ENCODE measurements at regions not wholly inside any gene's neighbourhood (a gene's known extent, or its start where the extent isn't known, plus 50 kb on each side); places are given as distances from the start of the nearest gene placed in this dataset.

DNA sequence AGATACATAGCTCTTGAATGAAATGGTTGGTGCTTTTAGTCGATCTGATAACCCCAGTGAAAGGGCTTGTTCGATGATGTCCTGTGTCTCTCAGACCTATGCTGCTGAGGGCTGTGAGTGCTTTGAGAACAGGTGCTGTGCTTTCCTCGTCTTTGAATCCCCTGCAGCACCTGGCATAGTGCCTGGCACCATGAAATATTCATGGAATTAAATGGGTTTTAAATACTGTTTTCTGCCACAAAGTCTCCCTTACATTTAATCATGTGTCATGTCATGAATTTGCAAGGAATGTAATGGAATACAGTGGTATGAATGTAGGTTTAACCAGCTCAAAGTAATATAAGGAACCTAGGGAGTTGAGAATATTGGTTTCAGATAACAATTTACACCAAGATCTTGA is 220.5 kb upstream of the PRICKLE1 start:
- Histone ChIP-seq H3K9me3 (ENCODE audit: severe bottlenecking) (no peaks in the 10 kb centered on the region), H3K36me3 (ENCODE audit: low read depth) (no peaks in the 10 kb centered on the region), H3K27ac (ENCODE audit: poor library complexity, severe bottlenecking) (no peak overlapping the region), H3K27me3 (ENCODE audit: insufficient read depth, poor library complexity, severe bottlenecking) (no peaks in the 10 kb centered on the region), H3K4me3 (ENCODE audit: severe bottlenecking) (no peak overlapping the region), H3K4me1 (ENCODE audit: insufficient read depth, poor library complexity, severe bottlenecking) (no peaks in the 10 kb centered on the region)
- ATAC-seq (ENCODE audit: low read depth): no peak
- DNase-seq (ENCODE audit: low spot score): no peak
- TF ChIP-seq, protein P1, sequence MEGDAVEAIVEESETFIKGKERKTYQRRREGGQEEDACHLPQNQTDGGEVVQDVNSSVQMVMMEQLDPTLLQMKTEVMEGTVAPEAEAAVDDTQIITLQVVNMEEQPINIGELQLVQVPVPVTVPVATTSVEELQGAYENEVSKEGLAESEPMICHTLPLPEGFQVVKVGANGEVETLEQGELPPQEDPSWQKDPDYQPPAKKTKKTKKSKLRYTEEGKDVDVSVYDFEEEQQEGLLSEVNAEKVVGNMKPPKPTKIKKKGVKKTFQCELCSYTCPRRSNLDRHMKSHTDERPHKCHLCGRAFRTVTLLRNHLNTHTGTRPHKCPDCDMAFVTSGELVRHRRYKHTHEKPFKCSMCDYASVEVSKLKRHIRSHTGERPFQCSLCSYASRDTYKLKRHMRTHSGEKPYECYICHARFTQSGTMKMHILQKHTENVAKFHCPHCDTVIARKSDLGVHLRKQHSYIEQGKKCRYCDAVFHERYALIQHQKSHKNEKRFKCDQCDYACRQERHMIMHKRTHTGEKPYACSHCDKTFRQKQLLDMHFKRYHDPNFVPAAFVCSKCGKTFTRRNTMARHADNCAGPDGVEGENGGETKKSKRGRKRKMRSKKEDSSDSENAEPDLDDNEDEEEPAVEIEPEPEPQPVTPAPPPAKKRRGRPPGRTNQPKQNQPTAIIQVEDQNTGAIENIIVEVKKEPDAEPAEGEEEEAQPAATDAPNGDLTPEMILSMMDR (IDR thresholded peaks at IDR 0.05; ENCODE audit: poor library complexity, severe bottlenecking): no peak

DNA sequence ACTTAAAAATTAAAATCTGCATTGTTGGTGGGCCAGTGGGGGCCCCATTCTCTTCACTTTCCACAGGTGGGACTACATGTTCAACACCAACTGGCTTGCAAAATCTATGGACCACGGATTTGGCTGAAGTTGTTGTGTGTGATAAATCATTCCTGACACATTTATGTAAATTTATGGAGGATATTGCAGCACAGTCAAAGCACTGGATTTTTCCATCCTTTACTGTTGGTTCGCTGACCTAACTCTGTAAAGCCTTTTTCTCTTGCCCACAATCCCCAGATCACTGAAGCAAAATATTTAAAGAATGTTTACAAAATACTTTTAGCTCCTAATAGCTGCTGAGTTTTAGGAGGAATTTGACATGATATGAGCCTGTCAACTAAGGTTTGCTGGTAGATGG is 219.7 kb upstream of the PRICKLE1 start:
- ATAC-seq (ENCODE audit: low read depth): no peak
- H3K27me3 ChIP-seq (ENCODE audit: insufficient read depth, poor library complexity, severe bottlenecking): no peaks in the 10 kb centered on the region
- no peaks in the 10 kb centered on the region for H3K9me3 ChIP-seq (ENCODE audit: severe bottlenecking)

DNA sequence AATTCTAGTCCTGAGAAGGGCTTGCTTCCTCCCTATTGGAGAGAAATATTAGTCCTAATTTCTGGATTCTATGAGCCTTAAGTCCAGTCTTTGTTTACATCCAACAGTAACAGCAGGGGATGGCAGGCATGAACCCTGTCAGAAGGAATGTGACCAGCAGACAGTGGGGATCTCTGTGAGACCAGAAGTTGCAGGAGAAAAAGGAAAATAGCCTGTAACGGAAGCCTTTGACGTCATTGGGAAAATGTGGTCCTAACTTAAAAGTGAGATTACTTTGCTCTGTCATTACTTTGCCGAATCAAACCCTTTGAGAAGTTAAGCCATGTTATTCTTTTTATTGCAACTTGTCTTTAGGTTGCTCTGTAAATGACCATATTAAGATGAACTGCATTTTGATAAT is 218.2 kb upstream of the PRICKLE1 start:
- H3K36me3 ChIP-seq (ENCODE audit: low read depth): no peaks in the 10 kb centered on the region
- no peak for ATAC-seq (ENCODE audit: low read depth)
- no peak overlapping the region for H3K4me3 ChIP-seq (ENCODE audit: severe bottlenecking)
- no peaks in the 10 kb centered on the region for H3K9me3 ChIP-seq (ENCODE audit: severe bottlenecking)
- H3K27me3 ChIP-seq (ENCODE audit: insufficient read depth, poor library complexity, severe bottlenecking): no peaks in the 10 kb centered on the region
- H3K4me1 ChIP-seq (ENCODE audit: insufficient read depth, poor library complexity, severe bottlenecking): no peaks in the 10 kb centered on the region
- TF ChIP-seq, protein P1 (IDR thresholded peaks at IDR 0.05; ENCODE audit: poor library complexity, severe bottlenecking): no peak
- no peak overlapping the region for H3K27ac ChIP-seq (ENCODE audit: poor library complexity, severe bottlenecking)
- DNase-seq (ENCODE audit: low spot score): no peak

More for the DNA sequence above, 219.7 kb upstream of the PRICKLE1 start:
- TF ChIP-seq, protein P1 (IDR thresholded peaks at IDR 0.05; ENCODE audit: poor library complexity, severe bottlenecking): no peak
- no peaks in the 10 kb centered on the region for H3K4me1 ChIP-seq (ENCODE audit: insufficient read depth, poor library complexity, severe bottlenecking)
- no peak overlapping the region for H3K4me3 ChIP-seq (ENCODE audit: severe bottlenecking)
- no peak overlapping the region for H3K27ac ChIP-seq (ENCODE audit: poor library complexity, severe bottlenecking)
- DNase-seq (ENCODE audit: low spot score): no peak
- H3K36me3 ChIP-seq (ENCODE audit: low read depth): no peaks in the 10 kb centered on the region

DNA sequence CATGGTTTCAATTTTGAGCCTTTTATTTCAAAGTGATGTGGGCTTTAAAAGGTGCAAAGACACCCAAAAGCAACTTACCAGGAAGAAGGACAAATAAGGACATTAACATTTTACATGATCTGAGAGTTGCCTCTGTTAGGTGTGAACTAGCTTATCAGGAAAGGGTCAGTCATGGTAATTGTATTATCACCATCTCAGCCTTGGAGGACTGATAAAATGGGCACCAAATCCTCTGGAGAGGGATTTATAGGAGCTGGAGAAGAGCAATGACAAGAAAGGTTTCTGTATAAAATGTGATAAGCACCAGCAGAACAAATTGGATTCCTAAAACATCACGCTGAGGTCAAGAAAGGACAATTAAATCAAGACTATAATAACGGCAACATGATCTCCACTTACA is 217.7 kb upstream of the PRICKLE1 start:
- Histone ChIP-seq H3K4me1 (ENCODE audit: insufficient read depth, poor library complexity, severe bottlenecking) (no peaks in the 10 kb centered on the region), H3K36me3 (ENCODE audit: low read depth) (no peaks in the 10 kb centered on the region), H3K4me3 (ENCODE audit: severe bottlenecking) (no peak overlapping the region), H3K9me3 (ENCODE audit: severe bottlenecking) (no peaks in the 10 kb centered on the region), H3K27ac (ENCODE audit: poor library complexity, severe bottlenecking) (no peak overlapping the region), H3K27me3 (ENCODE audit: insufficient read depth, poor library complexity, severe bottlenecking) (no peaks in the 10 kb centered on the region)
- TF ChIP-seq, protein P1 (IDR thresholded peaks at IDR 0.05; ENCODE audit: poor library complexity, severe bottlenecking): no peak
- no peak for DNase-seq (ENCODE audit: low spot score)
- no peak for ATAC-seq (ENCODE audit: low read depth)

DNA sequence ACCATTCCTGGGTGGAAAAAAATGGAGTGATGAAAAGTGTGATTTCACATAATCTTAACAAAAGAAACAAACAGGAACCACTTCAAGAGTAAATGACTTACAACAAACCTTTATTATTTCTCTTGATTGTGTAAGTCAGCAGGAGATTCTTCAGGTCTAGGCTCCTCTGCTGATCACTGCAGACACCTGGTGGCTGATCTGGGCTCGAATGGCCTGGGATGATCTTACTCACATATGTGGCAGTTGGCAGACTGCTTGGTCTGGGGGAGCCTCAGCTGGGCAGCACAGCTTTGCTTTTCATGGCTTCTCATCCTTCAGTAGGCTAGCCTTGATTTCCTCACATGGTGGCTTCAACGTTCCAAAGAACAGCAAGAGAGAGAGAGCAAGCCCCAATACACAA is 215.4 kb upstream of the PRICKLE1 start:
- no peaks in the 10 kb centered on the region for H3K9me3 ChIP-seq (ENCODE audit: severe bottlenecking)

More for the DNA sequence above, 215.4 kb upstream of the PRICKLE1 start:
- Histone ChIP-seq H3K27ac (ENCODE audit: poor library complexity, severe bottlenecking) (no peak overlapping the region), H3K27me3 (ENCODE audit: insufficient read depth, poor library complexity, severe bottlenecking) (no peaks in the 10 kb centered on the region), H3K4me1 (ENCODE audit: insufficient read depth, poor library complexity, severe bottlenecking) (no peaks in the 10 kb centered on the region), H3K36me3 (ENCODE audit: low read depth) (no peaks in the 10 kb centered on the region), H3K4me3 (ENCODE audit: severe bottlenecking) (no peak overlapping the region)
- TF ChIP-seq, protein P1 (IDR thresholded peaks at IDR 0.05; ENCODE audit: poor library complexity, severe bottlenecking): no peak
- ATAC-seq (ENCODE audit: low read depth) (no peak), DNase-seq (ENCODE audit: low spot score) (no peak)
